Osteoblast (primary cell): ENCODE measurements at regions not wholly inside any gene's neighbourhood (a gene's known extent, or its start where the extent isn't known, plus 50 kb on each side); places are given as distances from the start of the nearest gene placed in this dataset.

Source experiments
- DNase-seq: peaks from one replicate; pipeline ENCODE4 v3.0.0; 2011; ENCODE audit warnings: low spot score, mixed read lengths; ENCODE audit not compliant: insufficient read length; ENCODE audit errors: missing footprints
- H2AFZ ChIP-seq: 2 replicates; pipeline ENCODE4 v1.6.0; 2011; ENCODE audit warnings: mild to moderate bottlenecking, low read length
- H3K27ac ChIP-seq: 2 replicates; pipeline ENCODE4 v1.5.1; 2011; ENCODE audit warnings: mild to moderate bottlenecking, low read depth, low read length, moderate library complexity
- H3K27me3 ChIP-seq: 2 replicates; pipeline ENCODE4 v1.6.0; 2012; ENCODE audit warnings: mild to moderate bottlenecking, control low read depth, inconsistent platforms, low read length, moderate library complexity; ENCODE audit not compliant: insufficient read depth
- H3K36me3 ChIP-seq: 2 replicates; pipeline ENCODE4 v1.5.1; 2011; ENCODE audit warnings: mild to moderate bottlenecking, low read length, control low read depth, moderate library complexity; ENCODE audit not compliant: insufficient read depth
- H3K4me1 ChIP-seq: 2 replicates; pipeline ENCODE4 v1.5.1; 2011; ENCODE audit warnings: mild to moderate bottlenecking, low read length, control low read depth, moderate library complexity; ENCODE audit not compliant: insufficient read depth
- H3K4me2 ChIP-seq: 2 replicates; pipeline ENCODE4 v1.6.0; 2011; ENCODE audit warnings: mild to moderate bottlenecking, low read length; ENCODE audit not compliant: insufficient read depth
- H3K4me3 ChIP-seq: fragments of 200-600 bp; sonication (generic); 3 replicates; pipeline ENCODE4 v1.5.1; 2012; ENCODE audit warnings: mild to moderate bottlenecking, low read length, inconsistent platforms; ENCODE audit not compliant: insufficient read depth
- H3K79me2 ChIP-seq: 2 replicates; pipeline ENCODE4 v1.6.0; 2012; ENCODE audit warnings: mild to moderate bottlenecking, low read length, control low read depth, inconsistent platforms; ENCODE audit not compliant: insufficient read depth
- H3K9me3 ChIP-seq: 2 replicates; pipeline ENCODE4 v1.5.1; 2011; ENCODE audit warnings: low read depth, low read length, control low read depth
- H4K20me1 ChIP-seq: 2 replicates; pipeline ENCODE4 v1.6.0; 2012; ENCODE audit warnings: mild to moderate bottlenecking, low read length, control low read depth; ENCODE audit not compliant: insufficient read depth
- CTCF ChIP-seq: IDR thresholded peaks from 2 replicates; pipeline ENCODE4 v1.5.1; 2011; ENCODE audit warnings: mild to moderate bottlenecking, low read depth, low read length, moderate library complexity; ENCODE audit errors: extremely low read depth

GRCh38 chr22:49721211-49721763 lies 106.4 kb downstream of the BRD1 start:
- no peak for DNase-seq
- Histone ChIP-seq H3K9me3 (no peaks in the 10 kb centered on the region), H3K4me1 (no peaks in the 10 kb centered on the region), H3K79me2 (no peaks in the 10 kb centered on the region), H3K27me3 (peaks cover 6% of the 10 kb centered on the region), H2AFZ (no peak overlapping the region), H3K27ac (no peak overlapping the region), H3K4me2 (no peak overlapping the region), H4K20me1 (no peaks in the 10 kb centered on the region), H3K4me3 (no peak overlapping the region), H3K36me3 (no peaks in the 10 kb centered on the region)
- no peak for TF ChIP-seq CTCF

- peak; percentile 66 for DNase-seq
- H3K27me3 ChIP-seq = peaks cover 5% of the 10 kb centered on the region
- no peak for TF ChIP-seq CTCF
- no peaks in the 10 kb centered on the region for H3K79me2 ChIP-seq
- H3K4me2 ChIP-seq = no peak overlapping the region
- no peaks in the 10 kb centered on the region for H4K20me1 ChIP-seq
- H3K4me1 ChIP-seq = no peaks in the 10 kb centered on the region
- H2AFZ ChIP-seq = no peak overlapping the region
- H3K27ac ChIP-seq = no peak overlapping the region
- no peak overlapping the region for H3K4me3 ChIP-seq
- H3K36me3 ChIP-seq = no peaks in the 10 kb centered on the region
- H3K9me3 ChIP-seq = no peaks in the 10 kb centered on the region
These were observed 107.3 kb downstream of the BRD1 start for GRCh38 chr22:49720279-49720959.

- Histone ChIP-seq H3K4me1 (no peaks in the 10 kb centered on the region), H3K9me3 (no peaks in the 10 kb centered on the region), H3K4me3 (no peak overlapping the region), H3K36me3 (no peaks in the 10 kb centered on the region), H3K4me2 (no peak overlapping the region), H3K79me2 (no peaks in the 10 kb centered on the region), H2AFZ (no peak overlapping the region), H4K20me1 (no peaks in the 10 kb centered on the region), H3K27me3 (no peaks in the 10 kb centered on the region), H3K27ac (no peak overlapping the region)
- TF ChIP-seq CTCF = no peak
- peak; percentile 42 for DNase-seq
These were observed 108.6 kb downstream of the BRD1 start for GRCh38 chr22:49719046-49719445.

- no peak for TF ChIP-seq CTCF
- H3K27ac ChIP-seq = no peak overlapping the region
- H3K9me3 ChIP-seq = no peaks in the 10 kb centered on the region
- no peak overlapping the region for H2AFZ ChIP-seq
- H3K36me3 ChIP-seq = no peaks in the 10 kb centered on the region
- H3K4me3 ChIP-seq = no peak overlapping the region
- no peaks in the 10 kb centered on the region for H3K4me1 ChIP-seq
- no peak overlapping the region for H3K4me2 ChIP-seq
- DNase-seq = no peak
- no peaks in the 10 kb centered on the region for H3K27me3 ChIP-seq
- no peaks in the 10 kb centered on the region for H4K20me1 ChIP-seq
- H3K79me2 ChIP-seq = no peaks in the 10 kb centered on the region
These were observed 109.3 kb downstream of the BRD1 start for GRCh38 chr22:49718396-49718795.
